K562 (cell line): ENCODE measurements at regions not wholly inside any gene's neighbourhood (a gene's known extent, or its start where the extent isn't known, plus 50 kb on each side); places are given as distances from the start of the nearest gene placed in this dataset.

Source experiments
- BDP1 ChIP-seq: IDR thresholded peaks from 3 replicates; pipeline ENCODE4 v1.6.1; 2011; ENCODE audit not compliant: insufficient read length, insufficient read depth
- BRD9 ChIP-seq: fragments of 450-650 bp; IDR thresholded peaks from 2 replicates; pipeline ENCODE4 v1.6.1; 2018; ENCODE audit warnings: low read depth; ENCODE audit not compliant: partially characterized antibody
- CHCHD3 ChIP-seq: fragments of 250-450 bp; sonication (Bioruptor Pico); IDR thresholded peaks from 2 replicates; pipeline ENCODE4 v2.1.2; 2022; ENCODE audit warnings: mild to moderate bottlenecking
- ELF2 ChIP-seq: fragments of 250-450 bp; sonication (Bioruptor Pico); IDR thresholded peaks from 2 replicates; pipeline ENCODE4 v1.5.0; 2021; ENCODE audit warnings: mild to moderate bottlenecking
- ESRRB ChIP-seq: fragments of 250-450 bp; sonication (Bioruptor Pico); IDR thresholded peaks from 2 replicates; pipeline ENCODE4 v1.5.0; 2020; ENCODE audit warnings: mild to moderate bottlenecking, moderate library complexity, borderline replicate concordance
- FOXA3 ChIP-seq, 2 experiments: fragments of 450-650 bp in 1 of 2; sonication (generic) in 1 of 2; formaldehyde crosslinking; IDR thresholded peaks in 1 of 2; conservative IDR thresholded peaks in 1 of 2; 2 replicates each; pipeline versions ENCODE4 v1.4.0 to v1.8.0; 2020 to 2022; ENCODE audit warnings: mild to moderate bottlenecking in 2 of 2, missing genetic modification reagents in 1 of 2
- GTF2A2 ChIP-seq: IDR thresholded peaks from 2 replicates; pipeline ENCODE4 v1.6.1; 2016; ENCODE audit warnings: mild to moderate bottlenecking, missing genetic modification characterization, missing compliant biosample characterization
- HDAC1 ChIP-seq, 2 experiments: fragments of 450-650 bp; IDR thresholded peaks; 2 replicates each; pipeline ENCODE4 v1.6.1; 2016 to 2017; ENCODE audit warnings: inconsistent platforms in 1 of 2, mild to moderate bottlenecking in 1 of 2, moderate library complexity in 1 of 2
- MIER1 ChIP-seq: fragments of 450-650 bp; IDR thresholded peaks from 2 replicates; pipeline ENCODE4 v1.6.1; 2016; ENCODE audit warnings: antibody characterized with exemption, mild to moderate bottlenecking, low read depth
- MXD1 ChIP-seq: fragments of 250-450 bp; sonication (Bioruptor Pico); IDR thresholded peaks from 2 replicates; pipeline ENCODE4 v1.8.0; 2021; ENCODE audit warnings: borderline replicate concordance, mild to moderate bottlenecking, moderate library complexity; ENCODE audit not compliant: poor library complexity, severe bottlenecking
- MYBL2 ChIP-seq, 2 experiments: fragments of 450-650 bp in 1 of 2; sonication (generic) in 1 of 2; formaldehyde crosslinking in 1 of 2; IDR thresholded peaks; 2 replicates each; pipeline versions ENCODE4 v1.6.1 to v1.8.1; 2017 to 2022; ENCODE audit warnings: borderline replicate concordance in 1 of 2, inconsistent platforms in 1 of 2, low read depth in 1 of 2, mild to moderate bottlenecking in 1 of 2, missing genetic modification reagents in 1 of 2, moderate library complexity in 1 of 2
- NFE2 ChIP-seq: IDR thresholded peaks from 2 replicates; pipeline ENCODE4 v1.6.1; 2014; ENCODE audit warnings: antibody characterized with exemption, low read depth
- NR0B1 ChIP-seq: fragments of 450-650 bp; IDR thresholded peaks from one replicate; pipeline ENCODE4 v1.6.1; 2018; ENCODE audit warnings: mild to moderate bottlenecking, moderate library complexity; ENCODE audit not compliant: partially characterized antibody
- NUFIP1 ChIP-seq: fragments of 450-650 bp; IDR thresholded peaks from 2 replicates; pipeline ENCODE4 v1.6.1; 2018; ENCODE audit not compliant: partially characterized antibody
- PYGO2 ChIP-seq: fragments of 450-650 bp; IDR thresholded peaks from 2 replicates; pipeline ENCODE4 v1.6.1; 2016; ENCODE audit warnings: mild to moderate bottlenecking, missing genetic modification characterization, moderate library complexity, missing compliant biosample characterization
- SMARCE1 ChIP-seq: fragments of 450-650 bp; IDR thresholded peaks from 2 replicates; pipeline ENCODE4 v1.7.1; 2016; ENCODE audit warnings: mild to moderate bottlenecking
- SOX6 ChIP-seq: fragments of 450-650 bp; IDR thresholded peaks from 2 replicates; pipeline ENCODE4 v1.6.1; 2014; ENCODE audit warnings: mild to moderate bottlenecking
- SPI1 ChIP-seq: IDR thresholded peaks from 2 replicates; pipeline ENCODE4 v1.6.1; 2011; ENCODE audit warnings: low read depth, low read length, control low read depth, borderline replicate concordance
- THRB ChIP-seq: fragments of 450-650 bp; formaldehyde crosslinking; conservative IDR thresholded peaks from 2 replicates; pipeline ENCODE4 v1.4.0; 2022; ENCODE audit warnings: mild to moderate bottlenecking, missing genetic modification characterization
- ZC3H8 ChIP-seq: fragments of 450-650 bp; IDR thresholded peaks from 2 replicates; pipeline ENCODE4 v1.6.1; 2017
- ZFPM2 ChIP-seq: fragments of 250-450 bp; sonication (Bioruptor Pico); IDR thresholded peaks from 2 replicates; pipeline ENCODE4 v1.5.1; 2022; ENCODE audit warnings: mild to moderate bottlenecking
- ZNF644 ChIP-seq: fragments of 200-800 bp; sonication (Bioruptor generic); IDR thresholded peaks from 2 replicates; pipeline ENCODE4 v1.6.1; 2016; ENCODE audit warnings: low read depth, missing genetic modification characterization, missing compliant biosample characterization
- TF ChIP-seq, protein P1 (sequence below): sonication (generic); formaldehyde crosslinking; IDR thresholded peaks from 2 replicates; pipeline ENCODE4 v1.8.1; 2023; ENCODE audit warnings: mild to moderate bottlenecking, missing genetic modification reagents, moderate library complexity
- TF ChIP-seq, protein P2 (sequence below): fragments of 250-450 bp; sonication (Bioruptor Pico); IDR thresholded peaks from 2 replicates; pipeline ENCODE4 v1.5.0; 2021
- TF ChIP-seq, protein P3 (sequence below): fragments of 250-450 bp; sonication (Bioruptor Pico); IDR thresholded peaks from 2 replicates; pipeline ENCODE4 v1.4.0; 2020

GRCh38 chr3:193803288-193803687 lies 210.3 kb downstream of the OPA1 start (continued):
- TF ChIP-seq CHCHD3 (CRISPR knock-in tag) = no peak
- TF ChIP-seq FOXA3 (CRISPR knock-in tag; conservative IDR thresholded peaks at IDR 0.05 in 1 of 2, IDR thresholded peaks at IDR 0.05 in 1 of 2) = peak in 1 of 2 experiments; percentile 19; a peak in 1 of 4 replicates
- TF ChIP-seq MIER1 = no peak
- TF ChIP-seq NR0B1 = no peak
- no peak for TF ChIP-seq PYGO2 (tag)
- TF ChIP-seq, protein P1, sequence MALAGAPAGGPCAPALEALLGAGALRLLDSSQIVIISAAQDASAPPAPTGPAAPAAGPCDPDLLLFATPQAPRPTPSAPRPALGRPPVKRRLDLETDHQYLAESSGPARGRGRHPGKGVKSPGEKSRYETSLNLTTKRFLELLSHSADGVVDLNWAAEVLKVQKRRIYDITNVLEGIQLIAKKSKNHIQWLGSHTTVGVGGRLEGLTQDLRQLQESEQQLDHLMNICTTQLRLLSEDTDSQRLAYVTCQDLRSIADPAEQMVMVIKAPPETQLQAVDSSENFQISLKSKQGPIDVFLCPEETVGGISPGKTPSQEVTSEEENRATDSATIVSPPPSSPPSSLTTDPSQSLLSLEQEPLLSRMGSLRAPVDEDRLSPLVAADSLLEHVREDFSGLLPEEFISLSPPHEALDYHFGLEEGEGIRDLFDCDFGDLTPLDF (CRISPR knock-in tag) = no peak
- no peak for TF ChIP-seq MYBL2 (IDR thresholded peaks at IDR 0.05; ENCODE audit: low read depth)
- no peak for TF ChIP-seq MYBL2 (CRISPR knock-in tag; IDR thresholded peaks at IDR 0.05; ENCODE audit: borderline replicate concordance)
- TF ChIP-seq NFE2 = no peak
- peak; percentile 54; the same call in 1 of the 2 replicates for TF ChIP-seq SOX6
- no peak for TF ChIP-seq ZNF644 (tag)
- no peak for TF ChIP-seq BRD9
- TF ChIP-seq, protein P2, sequence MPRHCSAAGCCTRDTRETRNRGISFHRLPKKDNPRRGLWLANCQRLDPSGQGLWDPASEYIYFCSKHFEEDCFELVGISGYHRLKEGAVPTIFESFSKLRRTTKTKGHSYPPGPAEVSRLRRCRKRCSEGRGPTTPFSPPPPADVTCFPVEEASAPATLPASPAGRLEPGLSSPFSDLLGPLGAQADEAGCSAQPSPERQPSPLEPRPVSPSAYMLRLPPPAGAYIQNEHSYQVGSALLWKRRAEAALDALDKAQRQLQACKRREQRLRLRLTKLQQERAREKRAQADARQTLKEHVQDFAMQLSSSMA (CRISPR knock-in tag) = no peak
- TF ChIP-seq ZFPM2 (CRISPR knock-in tag) = no peak
- no peak for TF ChIP-seq ELF2 (CRISPR knock-in tag)
- no peak for TF ChIP-seq GTF2A2
- no peak for TF ChIP-seq ZC3H8
- TF ChIP-seq BDP1 = no peak
- TF ChIP-seq ESRRB (CRISPR knock-in tag) = no peak
- TF ChIP-seq HDAC1 (IDR thresholded peaks at IDR 0.05) = no peak
- TF ChIP-seq SMARCE1 = 0 out of 2 replicates have a peak, but pooled peaks have one; percentile 13
- peak; percentile 86; the same call in 1 of the 2 replicates for TF ChIP-seq SPI1
- TF ChIP-seq MXD1 = no peak
- TF ChIP-seq NUFIP1 = no peak
- TF ChIP-seq THRB (CRISPR knock-in tag) = no peak
- TF ChIP-seq, protein P3, sequence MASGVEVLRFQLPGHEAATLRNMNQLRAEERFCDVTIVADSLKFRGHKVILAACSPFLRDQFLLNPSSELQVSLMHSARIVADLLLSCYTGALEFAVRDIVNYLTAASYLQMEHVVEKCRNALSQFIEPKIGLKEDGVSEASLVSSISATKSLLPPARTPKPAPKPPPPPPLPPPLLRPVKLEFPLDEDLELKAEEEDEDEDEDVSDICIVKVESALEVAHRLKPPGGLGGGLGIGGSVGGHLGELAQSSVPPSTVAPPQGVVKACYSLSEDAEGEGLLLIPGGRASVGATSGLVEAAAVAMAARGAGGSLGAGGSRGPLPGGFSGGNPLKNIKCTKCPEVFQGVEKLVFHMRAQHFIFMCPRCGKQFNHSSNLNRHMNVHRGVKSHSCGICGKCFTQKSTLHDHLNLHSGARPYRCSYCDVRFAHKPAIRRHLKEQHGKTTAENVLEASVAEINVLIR (CRISPR knock-in tag) = no peak
